NCI-H1694 (cell line): ENCODE measurements at regions not wholly inside any gene's neighbourhood (a gene's known extent, or its start where the extent isn't known, plus 50 kb on each side); places are given as distances from the start of the nearest gene placed in this dataset.

Source experiments
- DNase-seq: peaks from one replicate; lab custom pipeline; 2025; lab: John Stamatoyannopoulos, UW

- DNase-seq, result no peak
Measured at GRCh38 chrX:11056322-11057176, 54.6 kb upstream of the HCCS start.

- no peak for DNase-seq
Measured at GRCh38 chrX:11059933-11060332, 51.2 kb upstream of the HCCS start.
